GM19351 (cell line): ENCODE measurements at regions not wholly inside any gene's neighbourhood (a gene's known extent, or its start where the extent isn't known, plus 50 kb on each side); places are given as distances from the start of the nearest gene placed in this dataset.
"Not testable (repeated sequence)": the region's sequence is repeated elsewhere in the genome, so short reads cannot be mapped to it uniquely, and the experiment has no call there.

ENCODE experiments used
- ATAC-seq: cut with Tn5 transposase; IDR thresholded peaks from one replicate; pipeline ENCODE4 v1.9.1; 2021; ENCODE audit warnings: mild to moderate bottlenecking, moderate library complexity; ENCODE audit not compliant: unreplicated experiment

GRCh38 chr1:172833954-172834353 lies 175.1 kb downstream of the FASLG start:
- ATAC-seq, result no peak

DNA sequence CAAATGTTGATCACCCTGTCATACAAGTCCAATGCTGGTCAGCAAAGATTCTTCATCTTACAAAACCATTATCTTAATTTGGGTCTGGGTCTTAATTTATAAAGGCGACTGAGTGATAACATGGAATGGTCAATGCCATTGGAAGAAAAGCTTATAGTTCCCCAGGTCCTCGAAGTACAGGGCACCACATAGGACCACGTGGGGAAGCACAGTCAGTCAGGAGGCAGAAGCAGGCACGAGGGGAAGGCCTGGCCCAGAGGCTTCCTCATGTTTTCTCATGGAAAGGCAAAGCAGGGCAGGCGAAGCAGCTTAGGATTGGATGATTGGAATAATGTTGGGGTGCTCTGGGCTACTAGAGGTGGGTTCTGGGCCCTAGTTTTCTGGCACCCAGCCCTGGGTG lies 175.7 kb downstream of the FASLG start:
- ATAC-seq, result no peak

DNA sequence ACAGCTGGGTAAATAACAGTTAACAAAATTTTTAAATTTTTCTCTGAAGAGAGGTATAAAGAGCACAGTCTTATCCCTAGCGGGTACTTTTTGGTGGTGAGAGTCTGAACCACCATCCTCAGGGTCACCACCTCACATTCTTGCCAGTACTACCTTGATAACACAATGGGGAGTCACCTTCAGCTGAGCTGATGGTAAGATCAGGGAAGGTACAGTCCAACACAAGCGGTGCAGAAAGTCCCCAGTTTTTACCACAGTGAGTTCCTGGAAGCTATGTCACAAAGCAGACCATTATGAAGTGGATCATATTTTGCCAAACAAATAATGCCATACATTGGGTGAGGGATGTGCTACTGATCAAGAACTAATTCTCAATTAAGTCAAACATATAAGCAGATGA lies 176.9 kb downstream of the FASLG start:
- no peak for ATAC-seq

- ATAC-seq, result no peak
Observed at GRCh38 chr1:172837816-172838679, 179.1 kb downstream of the FASLG start.

- ATAC-seq, result no peak
Observed at GRCh38 chr1:172838680-172839313, 179.9 kb downstream of the FASLG start.

DNA sequence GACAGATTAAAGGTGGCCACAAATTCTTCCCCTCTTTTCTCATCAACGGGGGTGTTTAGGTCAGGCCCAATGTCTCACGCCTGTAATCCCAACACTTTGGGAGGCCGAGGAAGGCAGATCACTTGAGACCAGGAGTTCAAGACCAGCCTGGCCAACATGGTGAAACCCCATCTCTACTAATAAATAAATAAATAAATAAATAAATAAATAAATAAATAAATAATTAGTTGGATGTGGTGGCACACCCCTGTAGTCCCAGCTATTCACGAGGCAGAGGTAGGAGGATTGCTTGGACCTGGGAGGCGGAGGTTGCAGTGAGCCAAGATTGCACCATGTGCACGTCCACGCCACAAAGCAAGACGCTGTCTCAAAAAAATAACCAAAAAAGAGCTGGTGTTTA lies 180.7 kb downstream of the FASLG start:
- not testable (repeated sequence) for ATAC-seq

DNA sequence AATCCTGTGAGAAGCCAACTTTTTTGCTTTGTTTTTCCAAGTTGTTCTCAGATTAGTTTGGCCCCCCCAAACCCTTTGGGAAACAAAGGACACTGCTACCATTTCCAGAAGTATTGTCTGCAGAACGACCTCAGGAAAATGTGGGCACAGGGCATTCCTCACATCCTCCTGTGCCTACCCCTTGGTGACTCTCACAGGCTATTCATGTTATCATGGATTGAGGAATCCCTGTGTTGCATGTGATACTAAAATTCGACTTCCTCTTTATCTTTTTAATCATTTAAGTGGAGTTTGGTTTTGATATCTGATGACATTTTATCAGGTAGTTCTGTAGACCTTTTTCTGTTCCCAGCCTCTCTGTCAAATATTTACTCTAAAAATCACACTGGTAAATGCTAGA lies 184.5 kb downstream of the FASLG start:
- ATAC-seq, result no peak

- peak; percentile 79 for ATAC-seq
Observed at GRCh38 chr1:172845371-172845770, 186.5 kb downstream of the FASLG start.

DNA sequence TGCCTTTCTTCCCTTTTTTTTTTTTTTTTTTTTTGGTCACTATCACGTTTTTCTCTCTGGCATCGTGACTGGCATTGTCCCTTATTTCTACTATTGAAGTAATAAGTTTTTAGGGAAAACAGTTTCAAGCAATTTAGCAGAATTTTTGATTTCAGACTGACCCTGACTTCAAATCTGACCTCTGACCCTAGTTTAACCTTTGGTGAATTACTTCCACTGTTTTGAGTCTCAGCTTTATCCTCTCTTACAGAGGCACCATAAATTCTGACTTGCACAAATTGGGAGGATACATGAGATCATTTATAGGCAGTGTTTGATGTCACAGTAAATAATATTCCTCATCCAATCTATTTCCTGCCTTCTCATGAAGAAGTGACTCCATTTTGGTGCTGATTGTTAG lies 187.0 kb downstream of the FASLG start:
- no peak for ATAC-seq

- ATAC-seq, result not testable (repeated sequence)
Observed at GRCh38 chr1:172847814-172848213, 188.9 kb downstream of the FASLG start.

GRCh38 chr1:172849653-172850052 lies 190.8 kb downstream of the FASLG start:
- no peak for ATAC-seq

DNA sequence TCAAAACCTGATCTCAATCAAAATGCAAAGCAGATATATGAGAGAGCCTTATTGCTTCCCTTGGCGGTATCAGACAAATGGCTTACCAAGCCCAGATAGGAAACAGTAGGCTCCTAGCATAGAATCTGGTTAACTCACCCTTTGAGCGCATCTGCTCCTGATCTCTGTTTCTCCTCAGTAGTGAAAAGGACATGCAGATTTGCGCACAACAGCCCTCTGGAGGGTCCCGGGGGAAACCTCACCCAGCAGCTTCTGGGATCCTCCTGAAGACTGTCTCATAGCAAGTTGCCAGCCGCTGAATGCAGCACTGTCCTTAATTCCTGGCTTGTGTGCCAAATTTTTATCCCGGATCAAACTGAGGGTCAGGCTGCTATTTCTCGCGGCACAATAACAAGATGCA lies 192.2 kb downstream of the FASLG start:
- ATAC-seq, result no peak

- no peak for ATAC-seq
Observed at GRCh38 chr1:172851856-172852255, 193.0 kb downstream of the FASLG start.

DNA sequence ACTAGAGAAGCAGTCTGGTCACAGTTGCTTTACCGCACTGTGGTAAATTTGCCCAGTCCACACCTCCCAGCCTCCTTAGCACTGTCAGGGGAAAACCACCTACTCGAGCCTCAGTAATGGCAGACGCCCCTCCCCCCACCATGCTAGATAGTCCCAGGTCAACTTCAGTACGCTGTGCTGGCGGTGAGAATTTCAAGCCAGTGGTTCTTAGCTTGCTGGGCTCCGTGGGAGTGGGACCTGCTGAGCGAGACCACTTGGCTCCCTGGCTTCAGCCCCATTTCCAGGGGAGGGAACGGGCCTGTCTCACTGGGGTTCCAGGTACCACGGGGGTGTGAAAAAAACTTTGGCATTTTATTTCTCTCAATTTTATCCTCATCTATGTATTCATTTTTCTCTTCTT lies 194.8 kb downstream of the TNFSF18 start:
- not testable (repeated sequence) for ATAC-seq

GRCh38 chr1:172863031-172863430 lies 187.7 kb downstream of the TNFSF18 start:
- ATAC-seq, result no peak

DNA sequence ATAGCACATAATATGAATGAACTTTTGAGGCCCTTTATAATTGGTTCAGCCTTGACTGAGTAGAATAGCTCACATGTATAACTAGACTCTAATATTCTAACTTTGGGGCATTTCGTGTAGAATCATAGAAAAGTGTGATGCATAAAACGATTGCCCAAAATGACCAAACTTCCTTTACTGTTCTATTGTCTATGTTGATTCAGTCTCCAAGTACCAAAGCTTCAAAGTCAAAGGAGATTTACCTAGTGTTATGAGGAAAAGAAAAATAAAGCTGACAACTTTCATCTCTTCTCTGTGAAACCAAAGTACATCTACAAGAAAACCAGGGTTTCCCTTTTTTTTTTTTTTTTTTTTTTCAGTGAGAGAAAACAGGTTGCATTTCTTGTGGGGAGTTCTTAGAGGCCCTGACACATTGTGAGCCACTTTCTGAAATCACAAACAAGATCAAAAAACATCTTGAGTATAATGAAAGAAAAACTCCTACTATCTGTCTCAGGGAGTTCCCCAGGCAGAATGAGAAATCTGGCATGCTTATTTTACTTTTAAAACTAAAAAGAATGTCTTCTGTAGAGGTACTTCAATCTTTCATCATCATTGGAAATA lies 183.4 kb downstream of the TNFSF18 start:
- no peak for ATAC-seq

GRCh38 chr1:172870901-172871606 lies 179.7 kb downstream of the TNFSF18 start:
- peak; percentile 61 for ATAC-seq

GRCh38 chr1:172874950-172875349 lies 175.8 kb downstream of the TNFSF18 start:
- ATAC-seq, result no peak

DNA sequence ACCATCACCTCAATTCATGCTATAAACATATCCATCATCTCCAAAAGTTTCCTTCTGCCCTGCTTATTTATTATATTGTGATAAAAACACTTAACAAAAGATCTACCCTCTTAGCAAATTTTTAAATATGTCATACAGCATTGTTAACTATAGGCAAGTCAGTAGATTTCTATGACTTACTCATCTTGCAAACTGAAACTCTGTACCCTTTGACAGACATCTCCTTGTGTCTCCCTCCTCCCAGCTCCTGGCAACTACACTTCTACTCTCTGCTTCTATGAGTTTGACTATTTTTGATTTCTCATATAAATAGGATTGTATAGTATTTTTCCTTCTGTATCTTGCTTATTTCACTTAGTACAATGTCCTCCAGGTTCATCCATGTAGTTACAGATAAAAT lies 174.8 kb downstream of the TNFSF18 start:
- ATAC-seq, result no peak

DNA sequence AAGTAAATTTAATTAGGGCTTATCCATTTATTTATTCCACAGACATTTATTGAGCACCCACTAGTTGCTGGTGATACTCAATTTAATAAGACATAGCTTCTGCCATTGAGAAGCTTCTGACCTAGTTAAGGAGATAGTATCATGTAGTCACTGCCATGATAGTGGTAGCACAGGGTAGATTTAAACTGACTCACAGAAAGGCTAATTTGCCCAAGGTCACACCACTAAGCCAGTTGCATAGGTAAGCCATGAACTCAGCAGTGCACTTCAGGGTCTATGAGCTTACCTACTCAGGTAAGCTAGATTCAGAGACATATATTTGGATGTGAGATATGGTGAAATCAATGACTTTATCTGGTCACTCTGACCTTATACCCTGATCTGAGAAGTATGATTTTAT lies 168.4 kb downstream of the TNFSF18 start:
- no peak for ATAC-seq

DNA sequence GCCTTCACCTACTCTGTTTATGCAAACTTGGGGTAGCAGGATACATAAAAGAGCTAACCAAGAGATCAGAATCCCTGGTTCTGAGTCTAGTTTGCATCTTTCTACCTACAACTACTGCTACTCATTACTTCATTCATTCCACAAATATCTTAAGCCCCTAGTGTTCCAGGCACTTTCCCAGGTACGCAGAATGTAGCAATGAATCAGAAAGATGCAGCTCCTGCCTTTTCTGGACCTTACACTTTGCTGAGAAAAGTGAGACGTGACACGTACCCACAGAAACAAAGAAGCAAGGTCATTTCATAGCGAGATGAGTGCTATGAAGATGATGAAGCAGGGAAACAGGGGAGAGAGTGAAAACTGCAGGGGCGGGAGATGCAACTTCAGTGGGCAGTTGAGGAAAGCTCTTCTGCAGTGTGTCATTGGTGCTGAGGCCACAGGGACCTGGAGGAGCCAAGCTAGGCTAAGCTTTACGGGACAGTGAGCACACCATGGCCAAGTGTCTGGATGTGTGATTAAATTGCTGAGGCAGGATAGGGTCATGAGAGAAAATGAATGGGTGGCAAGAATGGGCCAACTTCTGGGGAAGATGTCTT lies 167.9 kb downstream of the TNFSF18 start:
- ATAC-seq, result no peak
